Transverse colon (tissue), 4 donors: ENCODE measurements at regions not wholly inside any gene's neighbourhood (a gene's known extent, or its start where the extent isn't known, plus 50 kb on each side); places are given as distances from the start of the nearest gene placed in this dataset.

ENCODE experiments used
- DNase-seq: peaks from one replicate; pipeline ENCODE4 v3.0.0-alpha.2; 2019
- H3K27ac ChIP-seq, 4 donors: fragments of 200-600 bp; sonication (generic); 2 replicates each; pipeline ENCODE4 v1.5.1; 2016 to 2018; ENCODE audit warnings: inconsistent platforms in 4 of 4
- H3K27me3 ChIP-seq: fragments of 200-600 bp; sonication (generic); 2 replicates; pipeline ENCODE4 v1.5.1; 2017; ENCODE audit warnings: inconsistent platforms
- H3K36me3 ChIP-seq, 4 donors: fragments of 200-600 bp; sonication (generic); 2 replicates each; pipeline ENCODE4 v1.5.1; 2017 to 2019; ENCODE audit warnings: inconsistent platforms in 4 of 4
- H3K4me1 ChIP-seq, 4 donors: fragments of 200-600 bp; sonication (generic); 2 replicates each; pipeline ENCODE4 v1.5.1; 2017 to 2020; ENCODE audit warnings: inconsistent platforms in 4 of 4
- H3K4me3 ChIP-seq, 4 donors: fragments of 200-600 bp; sonication (generic); 1 replicate in 1 of 4; 2 replicates in 3 of 4; pipeline versions ENCODE4 v1.5.1 to v1.6.1; 2017 to 2019; ENCODE audit warnings: inconsistent platforms in 4 of 4
- H3K9me3 ChIP-seq, 2 donors: fragments of 200-600 bp; sonication (generic); 2 replicates each; pipeline ENCODE4 v1.5.1; 2017 to 2019; ENCODE audit warnings: inconsistent platforms in 2 of 2
- EP300 ChIP-seq: sonication (generic); formaldehyde crosslinking; IDR thresholded peaks from one replicate; pipeline ENCODE4 v1.6.1; 2017; ENCODE audit warnings: antibody characterized with exemption, low read depth
- POLR2A ChIP-seq: fragments of 450-650 bp; IDR thresholded peaks from one replicate; pipeline ENCODE4 v1.6.1; 2016; ENCODE audit warnings: antibody characterized with exemption, mild to moderate bottlenecking, moderate library complexity
- POLR2AphosphoS5 ChIP-seq, 3 donors: sonication (generic); formaldehyde crosslinking; IDR thresholded peaks; one replicate each; pipeline ENCODE4 v1.6.1; 2016; ENCODE audit warnings: antibody characterized with exemption in 3 of 3
- WGBS, 2 donors: methylation state at CpG; one replicate each; pipeline ENCODE4 v1.1.5; 2018; ENCODE audit warnings: low coverage in 1 of 2; 5-methylcytosine and 5-hydroxymethylcytosine counted together
- in situ Hi-C, 4 donors: fragments of 200-750 bp; cut with MboI; loops; one replicate each; pipeline versions ENCODE4 v1.15.0 to v1.15.1; 2017; ENCODE audit warnings: low sequenced_read_pairs in 3 of 4, low pct_ligation_motif_present in 1 of 4, low pct_unique_long_range_greater_than_20kb in 1 of 4
- intact Hi-C: fragments of 100-400 bp; cut with DNase I; formaldehyde crosslinking; loops from one replicate; pipeline ENCODE4 v1.15.1; 2023; ENCODE audit warnings: low total_unique reads
- TF ChIP-seq, protein P1 (sequence below), 5 experiments: fragments of 200-600 bp in 3 of 5; fragments of 450-650 bp in 2 of 5; sonication (generic) in 3 of 5; IDR thresholded peaks; 1 replicate in 2 of 5; 2 replicates in 3 of 5; pipeline ENCODE4 v1.5.1; 2016 to 2017; ENCODE audit warnings: antibody characterized with exemption in 5 of 5, inconsistent platforms in 3 of 5, mild to moderate bottlenecking in 2 of 5, moderate library complexity in 1 of 5

DNA sequence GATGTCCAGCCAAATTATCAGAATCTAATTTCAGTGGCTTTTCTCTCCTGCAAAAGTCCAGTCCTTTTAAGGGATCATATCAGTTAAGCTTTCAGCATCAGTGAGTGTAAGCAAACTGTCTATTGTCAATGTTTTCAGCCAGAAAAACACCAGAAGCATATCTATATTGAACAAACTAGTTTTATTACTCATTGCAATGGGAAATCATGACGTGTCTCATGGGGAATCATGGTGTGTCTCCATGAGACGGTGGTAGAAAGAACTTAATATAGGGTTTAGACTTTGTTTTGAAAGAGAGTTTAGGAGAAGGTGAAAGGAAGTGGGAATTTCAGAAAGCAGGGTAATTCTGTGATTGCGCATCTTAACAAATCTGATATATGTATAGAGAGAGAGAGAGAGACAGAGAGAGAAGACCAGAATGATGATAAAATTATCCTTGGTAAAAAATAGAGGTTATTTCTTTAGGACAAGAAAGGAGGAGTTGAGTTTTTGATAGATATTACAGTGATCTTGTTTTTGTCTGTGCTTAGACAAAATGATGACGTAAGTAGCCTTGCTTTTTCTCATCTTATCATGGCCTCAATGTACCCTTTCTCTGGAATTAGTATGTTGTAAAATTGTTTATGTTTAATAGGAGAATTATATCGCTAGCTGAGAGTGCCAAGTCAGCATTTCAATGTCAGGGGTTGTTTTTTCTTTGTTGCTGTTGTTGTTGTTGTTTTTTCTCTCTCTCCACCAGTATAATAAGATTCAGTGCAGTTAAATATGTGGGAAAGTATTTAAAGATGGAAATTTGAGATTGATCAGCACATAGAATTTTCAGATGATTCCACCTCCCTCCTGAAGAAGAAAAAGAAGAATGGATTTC is 129.9 kb upstream of the OSTN start:
- Histone ChIP-seq H3K27me3 (no peaks in the 10 kb centered on the region), H3K27ac (no peak overlapping the region), H3K4me3 (no peak overlapping the region), H3K4me1 (no peaks in the 10 kb centered on the region), H3K9me3 (no peaks in the 10 kb centered on the region), H3K36me3 (no peaks in the 10 kb centered on the region)
- in situ Hi-C loops, result no loop called here
- TF ChIP-seq POLR2A (no peak), POLR2AphosphoS5 (IDR thresholded peaks at IDR 0.05) (no peak), EP300 (no peak)
- TF ChIP-seq, protein P1, sequence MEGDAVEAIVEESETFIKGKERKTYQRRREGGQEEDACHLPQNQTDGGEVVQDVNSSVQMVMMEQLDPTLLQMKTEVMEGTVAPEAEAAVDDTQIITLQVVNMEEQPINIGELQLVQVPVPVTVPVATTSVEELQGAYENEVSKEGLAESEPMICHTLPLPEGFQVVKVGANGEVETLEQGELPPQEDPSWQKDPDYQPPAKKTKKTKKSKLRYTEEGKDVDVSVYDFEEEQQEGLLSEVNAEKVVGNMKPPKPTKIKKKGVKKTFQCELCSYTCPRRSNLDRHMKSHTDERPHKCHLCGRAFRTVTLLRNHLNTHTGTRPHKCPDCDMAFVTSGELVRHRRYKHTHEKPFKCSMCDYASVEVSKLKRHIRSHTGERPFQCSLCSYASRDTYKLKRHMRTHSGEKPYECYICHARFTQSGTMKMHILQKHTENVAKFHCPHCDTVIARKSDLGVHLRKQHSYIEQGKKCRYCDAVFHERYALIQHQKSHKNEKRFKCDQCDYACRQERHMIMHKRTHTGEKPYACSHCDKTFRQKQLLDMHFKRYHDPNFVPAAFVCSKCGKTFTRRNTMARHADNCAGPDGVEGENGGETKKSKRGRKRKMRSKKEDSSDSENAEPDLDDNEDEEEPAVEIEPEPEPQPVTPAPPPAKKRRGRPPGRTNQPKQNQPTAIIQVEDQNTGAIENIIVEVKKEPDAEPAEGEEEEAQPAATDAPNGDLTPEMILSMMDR (IDR thresholded peaks at IDR 0.05), result no peak
- intact Hi-C loops, result no loop called here
- 59 to 77% methylated on average over 5 of the region's 5 CpGs for WGBS, 2 donors
- DNase-seq, result no peak

DNA sequence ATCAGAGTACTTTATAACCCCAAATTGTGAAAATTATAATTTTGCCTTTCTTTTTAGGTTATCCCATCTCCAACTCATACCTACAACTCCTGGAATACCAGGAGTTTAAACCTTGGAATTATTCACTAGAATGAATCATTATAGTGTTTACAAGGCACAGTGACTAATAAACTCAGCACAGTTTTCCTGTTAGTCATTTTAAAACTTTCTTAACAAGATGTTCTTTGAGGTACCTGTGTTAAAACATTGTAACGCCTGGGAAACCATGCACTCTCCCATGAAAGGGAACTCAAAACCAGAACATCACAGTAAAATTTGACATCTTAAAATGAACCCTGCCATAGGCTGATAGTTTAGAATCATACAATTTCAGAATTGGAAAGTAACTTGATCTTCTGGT is 132.4 kb upstream of the OSTN start:
- in situ Hi-C loops, result no loop called here
- H3K9me3 ChIP-seq, result no peaks in the 10 kb centered on the region
- no peak for TF ChIP-seq POLR2AphosphoS5 (IDR thresholded peaks at IDR 0.05)
- TF ChIP-seq, protein P1 (IDR thresholded peaks at IDR 0.05), result no peak
- no peak for TF ChIP-seq POLR2A
- TF ChIP-seq EP300, result no peak
- no peak overlapping the region for H3K27ac ChIP-seq
- intact Hi-C loops, result no loop called here
- no peak overlapping the region for H3K4me3 ChIP-seq
- H3K4me1 ChIP-seq, result no peaks in the 10 kb centered on the region
- WGBS, 2 donors, result 47 to 71% methylated on average over 1 of the region's 1 CpG
- H3K36me3 ChIP-seq, result no peaks in the 10 kb centered on the region
- no peaks in the 10 kb centered on the region for H3K27me3 ChIP-seq
- no peak for DNase-seq

- no peaks in the 10 kb centered on the region for H3K36me3 ChIP-seq
- no peaks in the 10 kb centered on the region for H3K27me3 ChIP-seq
- intact Hi-C loops, result no loop called here
- in situ Hi-C loops, result no loop called here
- H3K27ac ChIP-seq, result no peak overlapping the region
- DNase-seq, result no peak
- H3K4me3 ChIP-seq, result no peak overlapping the region
- H3K4me1 ChIP-seq, result no peaks in the 10 kb centered on the region
- 86 to 89% methylated on average over 6 of the region's 6 CpGs for WGBS, 2 donors
- no peaks in the 10 kb centered on the region for H3K9me3 ChIP-seq
- no peak for TF ChIP-seq POLR2AphosphoS5 (IDR thresholded peaks at IDR 0.05)
- no peak for TF ChIP-seq POLR2A
- no peak for TF ChIP-seq EP300
- TF ChIP-seq, protein P1 (IDR thresholded peaks at IDR 0.05), result no peak
Measured at GRCh38 chr3:191065181-191065805, 133.7 kb upstream of the OSTN start.

GRCh38 chr3:191051037-191051436 is 148.0 kb upstream of the OSTN start:
- no peak overlapping the region for H3K4me3 ChIP-seq
- H3K9me3 ChIP-seq, result no peaks in the 10 kb centered on the region
- no peak overlapping the region for H3K27ac ChIP-seq
- in situ Hi-C loops (no loop called here), intact Hi-C loops (no loop called here)
- no peak for DNase-seq
- TF ChIP-seq, protein P1 (IDR thresholded peaks at IDR 0.05), result peak; percentile 31 to 47 (median 38)
- TF ChIP-seq EP300, result no peak
- no peaks in the 10 kb centered on the region for H3K36me3 ChIP-seq
- no peaks in the 10 kb centered on the region for H3K27me3 ChIP-seq
- WGBS, 2 donors, result 10 to 14% methylated on average over 4 of the region's 4 CpGs
- no peaks in the 10 kb centered on the region for H3K4me1 ChIP-seq
